Stimulated activated CD4-positive, alpha-beta T cell treated with anti-CD3 and anti-CD28 coated beads, Interleukin-4, amount 100 ng/mL, for 4 hours (primary cell): ENCODE measurements at regions not wholly inside any gene's neighbourhood (a gene's known extent, or its start where the extent isn't known, plus 50 kb on each side); places are given as distances from the start of the nearest gene placed in this dataset.

Experiments
- DNase-seq, 2 experiments: peaks; one replicate each; pipeline ENCODE4 v3.0.0-alpha.2; 2020

DNA sequence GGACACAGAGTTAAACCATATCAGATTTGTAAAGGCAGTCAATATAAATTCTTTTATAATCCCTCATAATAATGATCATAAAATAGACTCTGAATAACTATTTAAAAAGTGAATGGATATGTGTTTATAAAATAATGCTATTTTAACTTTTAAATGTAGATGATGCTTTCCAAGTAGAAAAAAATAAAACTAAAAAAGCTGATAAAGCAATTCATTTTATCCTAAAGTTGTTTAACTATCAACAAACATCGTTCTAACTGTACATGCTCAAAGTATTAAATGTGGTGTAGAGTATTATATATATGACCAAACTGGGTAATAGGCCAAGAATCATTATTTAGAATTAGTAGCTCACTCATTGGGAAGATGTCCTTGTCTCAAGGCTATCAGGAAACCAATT is 248.3 kb upstream of the CLEC14A start:
- DNase-seq: no peak

DNA sequence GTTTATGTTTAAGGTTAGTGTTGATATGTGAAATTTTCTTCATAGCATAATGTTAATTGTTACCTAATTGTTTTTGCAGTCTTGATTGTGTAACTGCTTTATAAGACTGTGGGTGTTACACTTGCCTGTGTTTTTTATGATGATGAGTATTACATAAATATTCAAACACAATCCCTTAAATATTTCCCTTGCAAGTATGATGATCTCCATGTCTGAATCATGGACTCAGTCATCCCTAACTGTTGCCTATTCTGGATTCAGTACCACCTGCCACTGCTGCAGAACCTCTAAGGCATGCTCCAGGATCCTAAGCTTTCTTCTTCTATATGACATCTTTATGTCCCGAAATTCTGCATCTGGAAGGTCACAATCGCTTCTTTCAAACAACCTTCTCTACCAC is 246.3 kb upstream of the CLEC14A start:
- DNase-seq: no peak

- DNase-seq: no peak
These were observed 244.2 kb upstream of the CLEC14A start for GRCh38 chr14:38500125-38500524.

DNA sequence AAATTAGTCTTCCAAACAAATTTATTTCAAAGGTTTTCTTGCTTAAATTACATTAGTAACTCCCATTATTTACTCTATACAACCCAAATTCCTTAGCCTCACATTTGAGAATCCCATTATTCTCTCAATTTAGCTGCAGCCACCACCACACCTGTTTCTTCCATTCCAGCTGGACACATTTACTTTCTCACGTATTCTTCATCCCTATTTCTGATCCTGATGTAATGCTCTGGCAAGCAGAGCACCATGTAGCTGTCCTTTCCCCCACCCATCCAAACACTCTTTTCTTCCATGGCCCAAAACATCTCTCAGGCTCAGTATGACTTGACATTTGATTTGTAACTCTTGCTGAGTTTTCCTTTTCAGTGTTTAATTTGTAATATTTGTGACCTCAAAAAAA is 240.2 kb upstream of the CLEC14A start:
- DNase-seq: no peak

GRCh38 chr14:38490273-38490672 is 234.4 kb upstream of the CLEC14A start:
- no peak for DNase-seq

DNA sequence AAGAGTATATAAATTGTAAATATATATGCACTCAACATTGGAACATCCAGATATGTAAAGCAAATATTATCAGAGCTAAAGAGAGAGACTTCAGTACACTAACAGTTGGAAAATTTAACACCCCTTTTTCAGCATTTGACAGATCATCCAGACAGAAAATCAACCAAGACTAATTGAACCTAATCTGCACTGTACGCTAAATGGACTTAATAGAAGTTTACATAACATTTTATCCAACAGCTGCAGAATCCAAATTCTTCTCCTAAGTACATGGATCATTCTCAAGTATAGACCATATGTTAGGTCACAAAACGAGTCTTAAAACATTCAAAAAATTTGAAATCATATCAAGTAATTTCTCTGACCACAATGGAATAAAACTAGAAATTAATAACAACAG is 229.1 kb upstream of the CLEC14A start:
- no peak for DNase-seq

- no peak for DNase-seq
These were observed 226.2 kb upstream of the CLEC14A start for GRCh38 chr14:38481952-38482678.

- DNase-seq: no peak
These were observed 213.3 kb upstream of the CLEC14A start for GRCh38 chr14:38469156-38469555.

DNA sequence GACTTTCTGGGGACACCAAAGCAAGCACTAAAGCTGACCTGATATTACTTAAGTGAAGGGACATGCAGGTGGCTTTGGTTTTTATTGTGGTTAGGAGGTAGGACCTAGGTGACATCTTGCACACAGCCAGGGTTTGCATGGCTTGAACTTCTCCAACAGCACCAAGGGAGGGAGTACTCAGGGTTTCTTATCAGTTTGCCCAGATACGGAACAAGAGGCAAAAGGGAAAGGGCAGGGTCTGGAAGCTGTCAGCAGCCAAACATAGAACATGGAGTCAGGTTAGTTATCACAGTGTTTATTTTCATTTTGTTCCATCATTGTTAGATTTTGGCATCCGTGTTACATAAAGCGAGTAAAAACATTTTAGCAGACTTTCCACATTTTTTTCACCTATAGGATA is 186.3 kb upstream of the CLEC14A start:
- no peak for DNase-seq

DNA sequence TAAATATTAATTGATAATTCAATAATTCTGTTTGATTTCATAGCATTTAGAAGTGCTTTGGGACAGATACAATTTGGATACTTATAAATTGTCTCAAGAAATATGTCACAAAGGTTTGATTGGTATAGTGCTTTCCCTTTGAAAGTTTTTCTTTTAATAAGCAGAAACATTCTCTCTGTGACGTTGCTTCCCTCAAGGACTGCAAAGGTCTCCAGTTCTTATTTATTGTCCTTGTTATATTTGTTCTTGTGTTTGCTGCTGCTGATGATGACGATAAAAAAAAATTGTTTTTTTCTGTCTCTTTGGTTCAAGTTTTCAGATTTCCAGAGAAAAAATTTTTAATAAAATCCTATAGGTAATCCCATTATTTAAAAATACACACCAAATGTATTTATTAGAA is 176.3 kb upstream of the CLEC14A start:
- DNase-seq: no peak

GRCh38 chr14:38431156-38431555 is 175.3 kb upstream of the CLEC14A start:
- DNase-seq: no peak

DNA sequence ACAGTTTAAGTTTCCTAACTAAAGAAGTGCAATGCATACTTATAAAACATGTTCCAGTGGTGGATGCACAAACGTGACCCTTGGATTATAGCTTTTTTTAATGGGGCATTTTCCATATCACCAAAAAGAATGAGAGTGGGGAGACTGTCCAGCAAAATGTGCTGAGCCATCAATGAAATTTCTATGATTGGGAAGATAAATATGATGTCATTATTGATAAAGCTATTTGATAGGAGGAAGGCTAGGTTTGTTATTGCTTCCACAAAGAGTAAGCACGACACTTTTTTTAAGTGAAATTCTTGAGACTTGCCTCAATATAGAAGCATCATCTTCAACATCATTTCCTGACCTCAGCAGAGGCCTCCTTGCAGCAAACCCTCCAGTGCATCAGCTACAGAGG is 174.6 kb upstream of the CLEC14A start:
- no peak for DNase-seq

DNA sequence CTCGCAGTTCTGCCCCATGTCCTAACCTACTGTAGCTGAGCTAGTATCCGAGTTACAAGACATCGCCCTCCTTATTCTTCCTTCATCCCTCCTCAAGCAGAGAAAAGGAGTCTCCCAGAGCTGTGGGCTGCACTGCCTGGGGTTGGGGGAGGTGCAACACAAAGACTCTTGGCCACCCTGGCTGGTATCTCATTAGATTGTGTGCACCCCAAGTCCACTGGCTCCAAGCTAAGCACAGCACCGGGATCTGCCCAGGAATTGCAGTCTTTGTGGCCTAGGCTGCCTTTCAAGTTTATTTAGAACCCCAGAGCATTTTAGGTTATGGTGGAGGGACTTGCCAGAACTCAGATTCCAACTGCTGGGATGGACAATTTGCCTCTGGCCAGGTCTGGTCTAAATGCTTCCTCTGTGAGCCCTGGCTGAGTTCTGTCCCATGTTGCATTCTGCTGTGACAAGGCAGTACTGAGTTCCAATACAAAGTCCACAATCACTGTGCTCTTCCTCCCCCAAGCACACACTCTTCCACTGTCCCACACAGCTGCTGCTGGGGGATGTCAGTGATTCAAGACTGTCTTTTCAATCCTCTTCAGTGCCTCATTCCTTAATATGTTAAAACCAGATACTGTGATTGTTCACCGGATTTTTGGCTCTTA is 169.6 kb upstream of the CLEC14A start:
- DNase-seq: no peak

GRCh38 chr14:38420048-38420447 is 164.2 kb upstream of the CLEC14A start:
- DNase-seq: no peak

- no peak for DNase-seq
These were observed 163.7 kb upstream of the CLEC14A start for GRCh38 chr14:38419579-38419978.

- DNase-seq: no peak
These were observed 156.8 kb upstream of the CLEC14A start for GRCh38 chr14:38412654-38413053.

DNA sequence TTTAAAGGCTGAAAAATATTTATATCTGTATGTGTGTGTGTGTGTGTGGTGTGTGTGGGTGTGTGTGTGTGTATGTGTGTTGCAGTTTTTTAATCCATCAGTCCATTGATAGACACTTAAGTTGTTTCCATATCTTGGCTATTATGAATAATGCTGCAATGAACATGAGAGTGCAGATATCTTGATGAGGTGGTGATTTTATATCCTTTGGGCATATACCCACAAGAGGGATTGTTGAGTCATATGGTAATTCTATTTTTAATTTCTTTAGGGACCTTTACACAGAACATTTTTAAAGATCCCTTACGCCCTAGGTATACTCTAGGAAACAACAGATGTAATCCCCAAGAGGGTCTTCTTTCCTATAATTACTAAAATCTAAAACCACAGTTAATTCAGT is 154.5 kb upstream of the CLEC14A start:
- no peak for DNase-seq

GRCh38 chr14:38409071-38409705 is 153.3 kb upstream of the CLEC14A start:
- no peak for DNase-seq

- DNase-seq: no peak
These were observed 150.2 kb upstream of the CLEC14A start for GRCh38 chr14:38405851-38406635.

GRCh38 chr14:38404616-38405015 is 148.7 kb upstream of the CLEC14A start:
- no peak for DNase-seq

DNA sequence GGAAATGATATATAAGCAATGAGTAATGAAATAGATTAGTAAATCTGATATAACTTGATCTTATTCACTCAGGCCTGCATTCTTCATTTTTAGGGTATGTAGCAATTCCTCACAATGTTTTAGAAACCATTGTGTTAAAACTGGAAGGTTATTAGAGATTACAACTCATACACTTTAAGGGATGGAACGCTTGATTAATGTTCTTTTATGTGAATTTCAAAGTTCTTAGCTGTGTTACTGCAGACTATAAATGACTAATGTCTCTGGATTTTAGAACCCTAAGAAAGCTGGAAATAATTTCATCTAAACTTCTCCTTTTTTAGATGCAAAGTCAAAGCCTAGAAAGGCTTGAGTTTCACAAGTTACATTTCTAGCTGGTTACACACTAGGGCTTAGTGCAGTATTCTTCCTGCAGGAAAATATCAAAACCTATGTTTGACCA is 148.2 kb upstream of the CLEC14A start:
- no peak for DNase-seq

DNA sequence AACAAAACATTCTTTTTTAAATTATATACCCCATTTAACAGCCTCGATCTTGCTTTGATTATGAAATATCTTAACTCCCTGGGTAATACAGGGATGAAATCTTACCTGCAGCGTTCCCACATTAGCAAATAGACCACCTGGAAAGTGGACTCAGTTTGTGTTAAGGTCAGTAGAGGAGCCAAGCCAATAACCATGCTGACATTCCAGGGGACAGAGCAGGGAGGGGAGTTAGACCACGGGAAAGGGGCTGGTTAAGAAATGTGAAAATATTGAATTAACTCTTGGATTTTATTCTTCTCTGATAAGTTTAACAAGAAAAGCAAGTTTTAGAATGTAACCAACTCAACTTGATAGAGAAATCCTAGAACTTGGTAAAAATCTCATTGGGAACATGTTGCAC is 144.9 kb upstream of the CLEC14A start:
- no peak for DNase-seq

DNA sequence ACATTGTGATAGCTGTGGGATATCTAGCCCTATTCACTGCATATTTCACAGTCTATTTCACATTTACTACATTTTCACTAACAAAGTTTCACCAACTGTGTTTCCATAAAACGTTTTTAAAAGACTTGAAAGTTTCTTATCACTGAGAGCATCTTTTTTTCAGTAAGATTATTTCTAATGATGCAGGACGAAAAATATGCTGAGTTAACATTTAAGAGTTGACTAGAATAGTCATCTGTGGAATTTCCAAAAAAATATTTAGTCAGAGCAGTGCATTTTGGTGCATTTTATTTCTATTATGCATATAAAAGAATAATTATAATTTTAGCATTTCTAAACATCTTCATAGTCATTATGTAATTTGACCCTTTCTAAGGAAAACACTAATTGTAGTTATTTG is 143.8 kb upstream of the CLEC14A start:
- DNase-seq: no peak

DNA sequence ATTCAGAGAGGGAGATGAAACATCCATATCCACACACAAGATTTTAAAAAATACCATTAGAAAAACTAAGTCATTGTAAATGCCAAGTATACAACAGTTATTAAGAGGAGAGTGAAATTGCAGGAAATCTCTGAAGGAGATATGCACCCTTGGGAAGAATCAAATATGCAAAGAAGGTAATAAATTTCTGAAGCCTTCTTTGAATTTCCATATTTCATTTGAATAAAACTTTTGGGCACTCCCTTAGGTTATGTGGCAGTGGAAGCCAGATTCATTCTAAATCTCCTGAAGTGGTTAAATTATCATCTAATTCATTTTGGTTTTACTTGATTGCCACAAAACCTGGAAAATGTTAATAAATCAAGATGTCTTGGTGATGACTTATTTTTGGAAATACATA is 138.9 kb upstream of the CLEC14A start:
- no peak for DNase-seq
